NCI-H1436 (cell line): ENCODE measurements at regions not wholly inside any gene's neighbourhood (a gene's known extent, or its start where the extent isn't known, plus 50 kb on each side); places are given as distances from the start of the nearest gene placed in this dataset.

Experiments
- DNase-seq: peaks from one replicate; lab custom pipeline; 2025; lab: John Stamatoyannopoulos, UW

DNA sequence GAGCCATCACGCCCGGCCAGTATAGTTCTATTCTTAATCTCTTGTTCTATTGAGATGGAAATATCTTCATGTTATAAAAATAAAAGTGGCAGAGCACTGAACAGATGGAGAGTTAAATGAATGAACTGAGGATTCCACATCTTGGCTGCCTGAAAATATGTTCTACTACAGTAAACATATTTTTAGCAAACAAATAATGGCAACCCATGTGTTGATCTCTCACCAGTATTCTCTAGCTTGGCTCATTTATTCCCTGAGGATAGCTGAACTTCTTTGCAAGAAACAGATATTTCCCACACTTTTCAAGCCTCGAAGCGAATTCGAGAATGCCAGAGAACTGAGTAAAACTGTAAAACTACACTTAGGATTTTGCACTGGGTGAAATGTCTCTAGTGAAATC, 58.9 kb downstream of the DIRAS3 start:
- no peak for DNase-seq

DNA sequence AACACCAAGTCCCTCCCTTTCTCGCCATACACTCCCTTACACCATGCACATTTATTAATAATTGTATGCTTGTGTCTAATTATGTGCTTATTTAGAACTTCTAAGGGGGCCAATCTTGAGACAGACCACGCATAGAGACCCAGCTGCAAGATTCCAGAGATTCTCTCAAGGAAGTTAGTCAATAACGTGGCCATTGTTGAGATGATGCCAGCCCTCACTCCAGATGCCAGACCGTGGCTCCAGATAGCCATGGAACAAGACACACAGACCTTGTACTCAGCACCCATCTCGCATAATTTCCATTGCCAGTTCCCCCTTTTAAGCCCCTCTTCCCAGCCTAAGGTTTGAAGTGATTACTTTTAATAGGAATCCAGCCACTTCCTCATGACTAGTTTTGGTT, 62.4 kb downstream of the DIRAS3 start:
- DNase-seq, result no peak

DNA sequence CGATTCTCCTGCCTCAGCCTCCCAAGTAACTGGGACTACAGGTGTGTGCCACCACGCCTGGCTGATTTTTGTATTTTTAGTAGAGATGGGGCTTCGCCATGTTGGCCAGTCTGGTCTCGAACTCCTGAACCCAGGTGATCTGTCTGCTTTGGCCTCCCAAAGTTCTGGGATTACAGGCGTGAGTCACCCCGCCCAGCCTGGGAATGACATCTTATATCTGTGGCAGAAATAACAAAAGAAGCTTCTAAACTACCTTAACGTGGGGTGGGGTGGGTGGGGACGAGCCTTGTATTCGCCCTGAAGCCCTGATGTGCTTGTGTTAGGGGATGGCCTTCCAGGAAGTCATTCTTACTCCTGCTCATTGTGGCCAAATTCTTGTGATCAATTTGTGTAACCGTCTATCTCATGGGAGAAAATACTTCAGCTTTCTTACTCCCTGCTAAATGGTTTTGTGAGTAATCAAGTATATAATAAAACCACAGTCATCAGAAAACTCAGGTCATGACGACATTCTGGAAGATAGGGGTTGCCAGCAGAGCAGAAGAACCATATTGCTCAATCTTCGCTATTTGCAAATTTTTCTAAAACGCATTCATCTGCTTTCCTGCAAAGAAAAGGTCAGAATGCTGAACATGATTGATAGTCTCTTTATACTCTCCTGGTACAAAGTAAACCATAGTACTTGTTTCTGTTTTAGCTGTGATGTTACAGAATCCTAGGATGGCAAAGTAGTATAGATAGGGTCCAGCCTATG, 63.2 kb downstream of the DIRAS3 start:
- no peak for DNase-seq

DNA sequence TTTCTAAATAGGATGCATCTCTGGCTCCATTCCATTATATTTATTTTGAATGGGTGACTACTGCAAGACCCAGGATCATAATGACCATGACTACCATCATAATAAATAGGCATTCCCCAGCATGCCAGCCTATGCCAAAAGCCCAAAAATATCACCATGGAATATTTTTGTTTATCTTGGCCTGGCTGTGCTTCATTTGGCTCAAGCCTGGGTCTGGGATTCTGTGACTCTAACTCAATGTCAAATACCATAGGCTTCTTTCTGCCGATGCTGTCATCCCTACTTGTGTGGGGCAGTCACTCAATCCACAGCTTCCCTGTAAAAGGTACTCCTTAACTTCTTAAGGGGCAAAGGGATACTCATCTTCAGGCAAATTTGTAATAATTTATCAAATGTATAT, 66.6 kb downstream of the DIRAS3 start:
- DNase-seq, result no peak

DNA sequence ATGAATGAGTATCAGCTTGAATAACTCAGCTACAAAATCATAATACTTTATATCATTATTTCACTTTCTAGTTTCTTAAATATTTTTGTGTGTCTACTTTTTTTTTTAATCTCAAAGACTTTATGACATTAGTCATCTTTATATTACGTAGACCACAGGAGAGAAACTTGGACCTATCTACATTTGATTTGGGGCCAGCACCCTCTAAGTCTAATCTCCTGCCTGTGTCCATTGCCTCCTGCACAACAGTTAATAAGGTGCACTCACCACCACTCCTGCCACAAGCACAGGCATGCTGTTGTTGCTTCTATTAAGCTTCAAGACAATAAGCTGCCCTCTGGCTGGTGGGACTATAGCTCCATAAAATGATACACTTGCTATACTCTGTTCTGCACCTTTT, 70.4 kb downstream of the DIRAS3 start:
- DNase-seq, result no peak

DNA sequence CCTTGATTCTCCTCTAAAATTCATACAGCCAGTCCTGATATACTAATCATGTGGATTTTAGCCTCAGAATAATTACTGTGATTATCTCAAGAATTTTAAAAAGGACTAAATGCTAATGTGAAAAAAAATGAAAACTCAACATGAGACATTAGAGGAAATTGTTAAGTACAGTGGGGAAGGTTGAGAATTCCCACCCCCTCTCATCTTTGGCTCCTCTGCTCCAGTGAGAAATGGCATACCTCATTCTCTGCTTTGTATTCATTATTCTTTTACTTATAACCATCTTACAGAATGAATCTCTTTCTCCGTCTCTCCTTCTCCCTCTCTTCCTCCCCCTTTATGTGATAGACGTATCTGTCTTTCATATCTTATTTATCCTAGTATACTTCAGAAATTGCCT, 70.9 kb downstream of the DIRAS3 start:
- no peak for DNase-seq

DNA sequence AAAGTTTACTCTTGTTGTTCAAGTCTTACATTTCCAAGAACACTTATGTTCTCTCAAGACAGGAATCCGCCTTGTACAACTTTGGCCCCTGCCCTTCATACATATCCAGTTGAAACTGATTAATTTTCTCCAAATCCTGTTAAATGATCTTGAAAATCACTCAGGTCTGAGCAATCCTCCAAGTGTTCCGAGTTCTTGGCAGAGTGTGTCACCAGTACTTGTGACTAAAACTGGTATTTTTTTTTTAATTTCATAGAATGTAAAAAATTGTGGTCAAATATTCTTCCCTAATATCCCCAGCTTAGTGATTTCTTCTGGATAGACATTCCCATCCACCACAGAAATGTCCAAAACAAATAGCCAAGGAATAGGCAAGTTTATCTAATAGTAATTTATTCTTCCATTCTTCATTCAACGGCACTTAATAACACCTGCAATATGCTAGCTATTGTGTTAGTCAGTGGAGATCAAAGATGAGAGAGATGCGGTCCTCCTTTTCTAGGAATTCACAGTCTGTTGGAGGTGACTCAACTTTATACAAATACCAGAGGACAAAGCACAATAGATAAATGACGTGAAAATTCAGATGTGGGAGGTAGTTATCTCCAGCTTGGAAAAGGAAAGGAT, 71.4 kb downstream of the DIRAS3 start:
- DNase-seq, result no peak

DNA sequence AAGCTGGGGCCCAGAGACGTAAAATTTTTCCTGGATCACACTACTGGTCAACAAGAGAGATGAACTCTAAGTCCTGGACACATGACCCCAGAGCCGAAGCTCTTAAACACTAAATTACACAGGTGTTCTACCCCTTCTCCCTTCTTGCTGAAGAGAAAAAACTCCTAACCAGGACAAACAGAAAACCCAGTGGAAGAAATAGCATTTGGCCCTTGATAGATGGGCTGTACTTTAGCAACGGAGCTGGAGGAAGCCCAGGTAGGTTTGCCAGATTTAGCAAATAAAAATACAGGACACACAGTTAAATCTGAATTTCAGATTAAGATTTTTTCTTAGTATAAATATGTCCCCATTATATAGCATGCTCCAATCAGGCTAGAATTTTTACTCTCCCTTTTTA, 72.7 kb downstream of the DIRAS3 start:
- no peak for DNase-seq

DNA sequence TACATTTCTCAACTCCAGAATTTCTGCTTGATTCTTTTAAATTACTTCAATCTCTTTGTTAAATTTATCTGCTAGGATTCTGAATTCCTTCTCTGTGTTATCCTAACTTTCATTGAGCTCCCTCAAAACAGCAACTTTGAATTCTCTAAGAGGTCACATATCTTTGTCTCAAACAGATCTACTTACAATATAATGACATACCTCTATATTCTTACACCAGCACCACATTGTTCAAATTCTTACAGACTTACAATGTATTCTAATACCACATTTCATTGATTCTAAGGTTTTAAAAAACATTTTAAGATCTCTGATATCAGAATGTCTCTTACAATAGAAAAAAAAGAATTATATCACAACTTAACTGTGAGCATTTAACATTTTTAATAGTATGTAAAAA, 77.4 kb downstream of the DIRAS3 start:
- no peak for DNase-seq

DNA sequence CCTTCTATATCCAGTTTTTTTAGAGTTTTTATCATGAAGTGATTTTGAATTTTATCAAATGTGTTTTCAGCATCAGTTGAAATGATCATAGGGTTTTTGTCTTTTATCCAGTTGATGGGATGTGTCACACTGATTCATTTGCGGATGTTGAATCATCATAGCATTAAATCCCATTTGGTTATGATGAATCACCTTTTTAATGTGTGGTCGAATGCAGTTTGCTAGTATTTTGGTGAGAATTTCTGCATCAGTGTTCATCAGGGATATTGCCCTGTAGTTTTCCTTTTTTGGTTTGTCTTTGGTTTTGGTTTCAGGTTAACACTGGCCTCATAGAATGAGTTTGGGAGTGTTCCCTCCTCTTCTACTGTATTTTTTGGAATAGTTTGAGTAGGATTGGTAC, 80.3 kb downstream of the DIRAS3 start:
- DNase-seq, result no peak

DNA sequence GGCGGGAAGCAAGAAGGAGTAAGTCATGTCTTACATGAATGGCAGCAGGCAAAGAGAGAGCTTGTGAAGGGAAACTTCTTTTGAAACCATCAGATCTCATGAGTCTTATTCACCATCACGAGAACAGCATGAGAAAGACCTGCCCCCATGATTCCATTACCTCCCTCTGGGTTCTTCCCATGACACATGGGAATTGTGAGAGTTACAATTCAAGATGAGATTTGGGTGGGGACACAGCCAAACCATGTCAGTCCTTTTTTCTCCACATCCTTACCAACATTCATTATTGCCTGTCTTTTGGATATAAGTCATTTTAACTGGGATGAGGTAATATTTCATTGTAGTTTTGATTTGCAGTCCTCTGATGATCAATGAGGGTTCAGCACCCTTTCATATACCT, 81.0 kb downstream of the DIRAS3 start:
- DNase-seq, result no peak

DNA sequence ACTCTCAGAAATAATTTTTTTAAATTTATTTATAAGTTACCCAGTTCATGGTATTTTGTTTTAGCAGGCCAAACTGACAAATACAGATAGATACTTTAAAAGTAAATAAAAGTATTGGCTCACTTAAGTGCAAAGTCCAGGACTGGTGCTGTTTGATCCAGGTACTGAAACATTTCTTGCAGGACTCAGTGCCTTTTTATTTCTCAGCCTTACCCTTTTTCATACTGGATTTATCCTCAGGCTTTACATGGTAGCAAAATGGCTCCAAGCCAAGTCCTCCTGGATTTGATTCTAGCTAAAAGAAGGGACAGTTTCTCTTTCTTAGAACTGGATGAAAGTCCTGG, 83.8 kb downstream of the DIRAS3 start:
- DNase-seq, result no peak

DNA sequence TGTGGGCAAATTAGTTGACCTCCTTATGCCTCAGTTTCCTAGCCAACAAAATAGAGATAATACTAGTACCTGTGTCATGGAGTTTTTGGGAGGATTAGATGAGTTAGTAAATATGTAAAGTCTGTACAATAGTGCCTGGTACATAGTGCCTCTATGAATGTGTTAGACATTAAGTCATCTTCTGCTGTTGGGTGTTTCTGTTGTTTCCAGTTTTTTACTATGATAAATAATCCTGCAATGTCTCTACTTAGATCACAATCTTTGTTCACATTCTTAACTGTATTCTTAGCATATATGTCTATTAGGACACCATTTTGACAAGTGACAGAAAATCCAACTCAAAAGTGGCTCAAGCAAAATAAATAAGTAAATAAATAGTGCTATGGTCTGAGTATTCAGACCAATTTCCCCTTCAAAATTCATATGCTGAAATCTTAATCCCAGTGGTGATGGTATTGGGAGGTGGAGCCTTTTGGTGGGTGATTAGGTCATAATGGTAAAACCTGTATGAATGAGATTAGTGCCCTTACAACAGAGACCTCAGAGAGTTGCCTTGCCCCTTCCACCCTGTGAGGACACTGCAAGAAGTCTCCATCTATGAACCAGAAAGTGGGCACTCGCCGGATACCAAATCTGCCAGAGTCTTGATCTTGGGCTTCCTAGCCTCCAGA, 84.3 kb downstream of the DIRAS3 start:
- DNase-seq, result no peak

DNA sequence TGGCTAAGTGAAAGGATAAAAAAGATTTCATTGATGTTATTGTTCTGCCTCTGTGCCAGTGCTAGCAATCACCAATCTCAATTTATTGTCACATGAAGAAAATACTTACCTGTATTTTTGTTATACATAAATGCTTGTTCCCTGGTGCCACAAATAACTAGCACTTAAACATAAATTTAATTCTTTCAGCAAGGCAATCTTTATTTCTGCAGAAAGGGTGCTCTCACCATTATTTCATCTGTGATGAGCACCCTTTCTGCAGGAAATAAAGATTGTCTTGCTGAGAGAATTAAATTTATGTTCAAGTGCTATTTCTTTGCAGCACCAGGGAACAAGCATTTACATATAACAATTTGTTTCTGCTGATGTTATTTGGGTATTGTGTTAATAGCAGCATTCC, 87.2 kb downstream of the DIRAS3 start:
- DNase-seq, result no peak

DNA sequence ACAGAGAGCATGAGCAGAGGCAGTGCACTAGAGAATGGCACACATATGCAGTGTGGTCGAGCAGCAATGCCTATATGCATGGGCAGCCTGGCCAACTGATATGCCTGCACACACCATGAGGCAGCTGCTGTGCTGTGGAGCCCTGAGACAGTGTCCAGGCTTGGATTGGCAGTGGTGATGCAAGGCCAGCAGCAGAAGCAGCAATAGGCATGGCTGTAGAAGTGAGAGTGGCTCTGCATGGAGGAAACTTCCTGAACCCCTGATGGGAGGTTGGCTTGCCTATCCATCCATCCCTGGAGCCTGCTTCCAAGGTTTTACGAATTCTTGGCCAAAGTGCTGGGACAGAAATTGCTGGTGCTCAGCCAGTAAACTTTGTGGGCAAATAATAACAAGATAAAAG, 89.7 kb downstream of the DIRAS3 start:
- DNase-seq, result no peak

DNA sequence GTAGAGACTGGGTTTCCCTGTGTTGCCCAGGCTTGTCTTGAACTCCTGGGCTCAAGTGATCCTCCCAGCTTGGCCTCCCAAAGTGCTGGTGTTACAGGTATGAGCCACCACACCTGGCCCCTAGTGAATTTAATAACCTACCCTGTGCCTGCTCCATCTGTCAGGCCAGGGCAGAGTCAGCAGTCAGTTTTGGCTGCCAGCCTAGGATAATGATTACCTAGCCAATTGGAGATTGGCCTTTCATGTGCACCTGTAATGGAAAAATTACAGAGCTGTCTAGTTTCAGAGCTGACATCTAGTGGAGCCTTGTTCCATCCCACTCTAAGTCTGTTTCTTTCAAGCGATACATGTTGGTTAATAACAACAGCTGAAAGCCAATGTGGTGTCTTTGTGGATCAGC, 92.0 kb downstream of the DIRAS3 start:
- DNase-seq, result no peak

DNA sequence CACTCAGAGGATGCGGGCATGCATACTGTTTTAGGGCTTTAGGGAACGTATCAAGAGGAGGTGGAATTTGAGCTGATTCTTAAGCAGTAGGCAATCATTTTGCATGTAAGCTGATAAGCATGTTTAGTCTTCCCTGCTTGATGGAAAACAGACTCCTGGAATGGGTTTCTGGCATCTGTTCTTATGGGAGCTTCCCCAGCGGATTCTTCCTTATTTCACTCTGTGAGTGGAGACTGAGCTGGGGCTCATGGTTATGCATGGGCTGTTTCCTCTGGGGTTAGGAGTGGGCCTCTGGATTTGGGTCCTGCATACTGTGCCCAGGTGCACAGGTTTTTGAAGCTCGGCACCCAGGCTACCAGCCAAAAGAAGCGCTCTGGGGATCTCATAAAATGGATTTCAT, 93.4 kb downstream of the DIRAS3 start:
- no peak for DNase-seq

DNA sequence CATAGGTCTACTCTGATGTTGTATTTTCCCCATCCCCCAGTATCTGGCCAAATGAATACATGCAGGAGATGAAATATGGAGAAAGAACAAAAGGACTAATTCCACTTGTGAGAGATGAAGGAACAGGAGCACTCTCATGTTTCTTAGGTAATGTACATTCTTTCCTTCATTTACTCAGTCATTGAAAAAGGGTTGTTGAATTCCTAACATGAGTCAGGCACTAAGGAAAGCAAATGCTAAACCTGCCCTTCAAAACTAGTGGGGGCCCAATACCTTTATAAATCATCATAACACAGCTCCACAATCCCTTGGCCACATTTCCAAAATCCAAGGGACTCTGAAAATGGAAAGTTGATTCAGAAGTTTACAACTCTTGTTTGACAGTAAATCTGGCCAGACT, 94.3 kb downstream of the DIRAS3 start:
- no peak for DNase-seq

DNA sequence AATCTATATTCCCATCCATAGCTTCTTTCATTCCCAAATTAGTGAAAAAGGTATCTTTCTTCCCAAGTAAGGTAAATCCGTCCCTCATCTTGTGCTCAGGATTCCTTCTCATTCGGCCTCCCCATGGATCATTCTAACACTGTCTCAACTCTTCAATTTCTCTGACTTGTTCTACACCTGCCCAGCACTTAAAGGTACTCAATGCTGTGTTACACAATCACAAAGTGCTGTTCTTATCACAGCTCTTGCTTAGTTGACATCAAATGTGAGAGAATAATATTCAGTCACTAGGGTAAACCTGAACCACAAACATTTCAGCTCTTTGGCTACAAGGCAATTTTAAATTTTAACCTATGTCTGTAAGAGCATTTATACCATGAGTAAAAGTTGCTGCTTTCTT, 94.8 kb downstream of the DIRAS3 start:
- no peak for DNase-seq

DNA sequence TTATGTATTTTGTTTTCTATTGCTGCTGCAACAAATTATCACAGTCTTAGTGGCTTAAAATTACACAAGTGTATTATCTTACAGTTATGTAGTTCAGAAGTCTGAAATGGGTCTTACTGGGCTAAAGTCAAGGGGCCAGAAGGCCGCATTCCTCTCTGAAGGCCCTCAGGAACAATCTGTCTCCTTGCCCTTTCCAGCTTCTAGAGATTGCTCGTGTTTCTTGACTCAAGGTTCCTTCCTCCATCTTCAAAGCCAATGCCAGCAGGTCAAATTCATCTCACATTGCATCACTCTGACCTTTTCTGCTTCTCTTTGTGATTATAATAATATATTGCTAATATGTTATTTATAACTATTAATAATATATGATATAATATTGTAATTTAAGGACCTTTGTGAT, 97.1 kb downstream of the DIRAS3 start:
- no peak for DNase-seq

DNA sequence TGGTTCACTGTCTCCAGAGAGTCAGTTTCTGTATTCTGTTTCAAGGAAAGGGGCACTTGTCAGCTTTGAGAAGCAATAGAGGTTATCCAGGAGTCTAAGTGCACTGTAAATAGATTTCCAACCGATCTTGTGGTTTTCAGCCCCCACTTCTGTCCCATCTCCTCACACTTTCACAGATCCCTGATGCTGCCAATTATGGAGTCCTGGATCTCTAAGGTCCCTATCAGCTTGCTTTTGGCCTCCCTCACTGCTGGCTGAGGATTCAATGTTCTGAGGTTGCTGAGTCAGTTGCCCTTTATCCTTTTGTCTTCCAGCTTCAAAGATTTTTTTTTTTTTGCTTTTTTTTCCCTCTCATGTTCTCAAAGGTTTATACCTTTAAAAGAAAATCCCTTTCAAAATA, 98.4 kb downstream of the DIRAS3 start:
- DNase-seq, result no peak

DNA sequence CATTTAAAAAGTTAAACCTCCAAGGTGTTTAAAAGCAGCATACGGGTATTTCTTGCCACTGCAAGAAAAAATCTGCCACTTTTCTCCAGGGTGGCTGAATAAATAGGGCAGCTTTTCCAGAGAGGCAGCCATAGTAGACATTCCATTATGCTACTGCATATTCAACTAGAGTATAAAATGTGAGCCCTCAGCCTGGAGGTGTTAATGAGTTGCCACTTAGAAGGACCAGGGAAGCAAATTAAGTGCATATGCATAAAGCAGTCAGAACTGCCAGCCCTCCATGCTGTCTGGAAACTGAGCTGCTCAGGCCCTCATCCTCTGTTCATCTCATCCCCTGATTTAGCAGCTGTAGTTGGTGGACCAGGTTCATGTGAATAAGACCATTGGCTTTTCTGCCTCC, 99.4 kb downstream of the DIRAS3 start:
- no peak for DNase-seq

DNA sequence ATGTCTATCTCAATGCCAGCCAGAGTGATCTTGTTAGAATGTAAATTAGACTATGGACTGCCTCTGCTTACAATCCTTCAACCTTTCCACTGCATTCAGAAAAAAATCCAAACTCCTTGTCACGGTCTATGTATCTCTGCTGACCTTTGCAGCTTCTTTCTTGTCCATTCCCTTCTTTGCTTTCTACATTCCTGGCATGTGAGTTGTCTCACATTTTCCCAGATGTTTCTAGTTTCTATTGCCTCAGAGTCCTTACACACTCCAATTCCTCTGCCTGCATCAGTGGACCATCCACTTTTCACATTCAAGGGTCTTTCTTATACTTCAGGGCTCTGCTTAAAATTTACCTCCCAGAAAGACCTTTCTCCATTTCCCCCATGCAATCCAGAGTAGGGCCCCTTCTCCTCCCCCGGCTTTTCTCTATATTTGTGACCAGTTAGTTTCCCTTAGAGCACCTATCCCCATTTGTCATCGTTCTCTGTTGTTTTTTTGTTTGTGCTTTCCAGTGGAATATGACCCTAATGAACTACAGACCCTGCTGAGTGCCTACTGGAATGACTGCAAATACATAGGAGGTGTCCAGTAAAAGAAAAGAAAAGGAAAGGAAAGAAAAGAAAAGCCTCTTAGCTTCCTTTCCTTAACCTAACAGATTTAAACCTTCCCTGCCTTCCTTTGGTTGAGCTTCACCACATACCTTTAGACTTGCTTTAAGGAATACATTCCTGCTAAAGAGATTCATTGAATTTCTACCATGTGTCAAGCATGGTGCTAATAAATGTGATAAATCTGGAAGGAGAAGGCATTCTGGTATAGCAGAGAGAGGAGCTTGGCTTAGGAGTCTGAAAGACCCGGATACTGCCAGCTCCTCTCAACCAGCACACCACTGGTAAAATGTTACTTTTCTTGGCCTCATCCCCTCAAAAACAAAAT, 102.0 kb downstream of the DIRAS3 start:
- DNase-seq, result no peak
